ENCODE measurements at regions not wholly inside any gene's neighbourhood (a gene's known extent, or its start where the extent isn't known, plus 50 kb on each side); places are given as distances from the start of the nearest gene placed in this dataset.
"Not testable (repeated sequence)": the region's sequence is repeated elsewhere in the genome, so short reads cannot be mapped to it uniquely, and the experiment has no call there.

- no peak for DNase-seq
Observed at GRCh38 chr12:90585640-90586304, 369.2 kb downstream of the CCER1 start.

- DNase-seq, result no peak
Observed at GRCh38 chr12:90576707-90577106, 378.3 kb downstream of the CCER1 start.

DNA sequence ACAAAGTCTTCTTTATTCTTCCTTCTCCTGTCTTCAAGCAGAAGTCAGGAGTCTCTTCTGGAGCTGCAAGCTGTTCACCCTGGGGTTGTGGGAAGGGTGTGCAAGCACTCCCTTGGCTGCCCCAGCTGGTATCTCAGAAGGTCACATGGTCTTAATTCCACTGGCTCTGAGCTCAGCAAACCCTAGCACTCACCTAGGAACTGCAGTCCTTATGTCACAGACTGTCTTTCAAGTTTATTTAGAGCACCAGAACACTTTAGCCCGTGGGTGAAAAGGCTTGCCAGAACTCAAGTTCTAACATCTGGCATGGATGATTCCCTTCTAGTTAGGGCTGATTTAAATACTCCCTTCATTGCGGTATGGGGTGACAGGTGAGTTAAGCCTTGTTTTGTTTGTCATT is 379.0 kb downstream of the CCER1 start:
- no peak for DNase-seq

- no peak for DNase-seq
Observed at GRCh38 chr12:90574676-90575075, 380.3 kb downstream of the CCER1 start.

DNA sequence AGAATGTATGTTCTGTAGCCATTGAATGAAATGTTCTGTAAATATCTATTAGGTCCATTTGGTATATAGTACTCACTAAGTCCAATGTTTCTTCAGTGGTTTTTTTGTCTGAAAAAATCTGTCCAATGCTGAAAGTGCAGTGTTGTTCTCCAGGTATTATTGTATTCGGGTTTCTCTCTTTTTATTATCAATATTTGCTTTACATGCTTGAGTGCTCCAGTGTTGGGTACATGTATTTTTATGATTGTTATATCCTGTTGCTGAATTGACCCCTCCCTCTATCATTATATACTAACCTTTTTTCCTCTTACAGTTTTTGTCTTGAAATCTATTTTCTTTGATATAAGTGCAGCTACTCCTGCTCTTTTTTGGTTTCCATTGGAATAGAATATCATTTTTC is 382.2 kb downstream of the CCER1 start:
- no peak for DNase-seq

DNA sequence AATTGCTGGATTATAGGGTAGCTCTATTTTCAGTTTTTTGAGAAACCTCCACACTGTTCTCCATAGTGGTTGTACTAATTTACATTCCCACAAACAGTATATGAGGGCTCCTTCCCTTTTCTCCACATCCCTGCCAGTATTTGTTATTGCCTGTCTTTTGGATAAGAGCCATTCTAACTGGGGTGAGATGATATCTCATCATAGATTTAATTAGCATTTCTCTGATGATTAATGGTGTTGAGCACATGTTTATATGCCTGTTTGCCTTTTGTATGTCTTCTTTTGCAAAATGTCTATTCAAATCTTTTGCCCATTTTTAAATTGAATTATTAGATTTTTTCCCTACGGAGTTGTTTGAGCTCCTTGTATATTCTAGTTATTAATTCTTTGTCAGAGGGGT is 385.3 kb downstream of the CCER1 start:
- no peak for DNase-seq

DNA sequence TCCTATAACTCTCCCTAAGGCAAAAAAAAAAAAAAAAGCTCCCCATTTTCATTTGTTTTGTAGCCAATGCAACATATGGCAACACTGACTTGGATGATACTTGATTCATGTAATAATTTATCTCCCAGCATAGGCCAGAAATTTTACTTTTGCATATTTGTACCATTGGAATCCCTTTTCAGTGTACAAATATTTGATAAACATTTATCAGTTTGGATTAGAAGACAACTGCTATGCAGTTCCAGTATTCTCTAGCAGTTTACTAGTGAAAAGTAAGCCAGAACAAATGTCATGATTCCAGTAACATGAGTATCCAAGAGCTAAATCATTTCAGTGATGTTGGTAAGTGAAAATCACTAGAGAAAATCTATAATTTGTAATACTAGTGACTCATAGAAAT is 392.3 kb downstream of the CCER1 start:
- no peak for DNase-seq

- no peak for DNase-seq
Observed at GRCh38 chr12:90548595-90548994, 406.4 kb downstream of the CCER1 start.

DNA sequence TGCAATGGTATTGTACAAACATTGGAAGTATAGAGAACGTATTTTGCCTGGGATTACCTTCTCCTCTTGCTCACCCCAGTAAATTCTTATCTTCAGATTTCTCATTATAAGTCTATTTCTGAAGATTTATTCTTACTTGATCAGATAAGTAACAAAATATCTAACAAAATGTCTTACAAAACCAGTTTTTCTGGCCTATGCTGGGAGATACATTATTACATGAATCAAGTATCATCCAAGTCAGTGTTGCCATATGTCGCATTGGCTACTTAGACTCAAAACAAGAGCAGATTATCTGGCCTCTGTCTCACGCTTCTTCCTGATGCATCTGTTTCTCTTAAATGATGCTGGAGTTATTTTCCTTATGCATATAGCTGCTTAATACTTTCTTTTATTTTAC is 408.5 kb downstream of the CCER1 start:
- DNase-seq, result no peak

DNA sequence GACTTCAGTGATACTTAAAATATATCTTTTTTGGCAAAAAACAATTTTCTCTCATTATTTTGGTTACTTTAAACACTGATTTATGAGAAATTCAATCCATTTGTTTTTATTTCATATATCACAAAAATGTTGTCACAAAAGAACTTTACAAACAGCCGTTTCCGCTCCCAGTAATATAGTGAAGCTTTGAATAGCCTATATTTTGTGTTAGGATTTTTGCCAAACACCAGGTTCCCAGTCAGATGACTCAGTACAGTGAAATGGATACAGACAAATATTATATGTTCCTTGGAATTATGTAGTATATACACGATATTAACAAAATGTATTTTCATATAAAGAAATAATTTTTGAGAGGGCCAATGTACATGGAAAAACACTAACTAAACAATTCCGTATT is 411.1 kb downstream of the CCER1 start:
- DNase-seq, result no peak

DNA sequence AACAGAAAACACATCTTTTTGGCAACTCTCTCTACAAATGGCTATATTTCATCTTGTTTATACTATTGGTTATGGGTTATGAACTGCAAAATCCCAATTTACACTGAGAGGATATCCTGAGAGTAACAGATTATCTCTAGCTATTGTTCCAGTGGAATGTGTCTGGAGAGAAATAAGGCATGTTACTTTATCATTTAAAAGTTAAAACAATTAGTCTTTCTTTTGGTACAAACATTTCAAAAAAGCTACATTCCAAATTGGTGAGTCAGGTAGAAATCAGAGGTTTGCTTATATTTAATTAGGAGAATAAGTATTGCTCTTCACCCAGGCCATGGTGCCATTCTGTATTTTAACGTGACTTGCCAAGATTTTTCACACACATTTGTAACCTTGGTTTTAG is 411.6 kb downstream of the CCER1 start:
- no peak for DNase-seq

DNA sequence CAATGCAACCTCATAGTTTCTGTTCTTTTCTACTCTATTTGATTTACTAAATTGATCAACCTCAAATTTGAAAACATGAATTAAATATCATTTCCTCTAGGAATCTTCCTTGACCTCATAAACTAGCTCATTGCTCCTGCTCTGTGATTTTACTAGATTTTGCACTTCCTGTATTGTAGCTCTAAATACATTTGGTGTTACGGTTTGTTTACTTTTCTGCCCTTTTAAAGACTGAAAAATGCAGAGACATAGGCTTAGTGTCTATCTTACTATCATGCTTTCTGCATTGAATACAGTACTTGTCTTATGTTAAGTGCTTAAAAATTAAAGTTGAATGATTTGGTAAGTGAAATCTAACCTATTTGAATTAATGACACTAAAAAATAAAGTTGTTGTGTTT is 412.1 kb downstream of the CCER1 start:
- DNase-seq, result not testable (repeated sequence)

- not testable (repeated sequence) for DNase-seq
Observed at GRCh38 chr12:90533828-90534227, 421.1 kb downstream of the CCER1 start.

DNA sequence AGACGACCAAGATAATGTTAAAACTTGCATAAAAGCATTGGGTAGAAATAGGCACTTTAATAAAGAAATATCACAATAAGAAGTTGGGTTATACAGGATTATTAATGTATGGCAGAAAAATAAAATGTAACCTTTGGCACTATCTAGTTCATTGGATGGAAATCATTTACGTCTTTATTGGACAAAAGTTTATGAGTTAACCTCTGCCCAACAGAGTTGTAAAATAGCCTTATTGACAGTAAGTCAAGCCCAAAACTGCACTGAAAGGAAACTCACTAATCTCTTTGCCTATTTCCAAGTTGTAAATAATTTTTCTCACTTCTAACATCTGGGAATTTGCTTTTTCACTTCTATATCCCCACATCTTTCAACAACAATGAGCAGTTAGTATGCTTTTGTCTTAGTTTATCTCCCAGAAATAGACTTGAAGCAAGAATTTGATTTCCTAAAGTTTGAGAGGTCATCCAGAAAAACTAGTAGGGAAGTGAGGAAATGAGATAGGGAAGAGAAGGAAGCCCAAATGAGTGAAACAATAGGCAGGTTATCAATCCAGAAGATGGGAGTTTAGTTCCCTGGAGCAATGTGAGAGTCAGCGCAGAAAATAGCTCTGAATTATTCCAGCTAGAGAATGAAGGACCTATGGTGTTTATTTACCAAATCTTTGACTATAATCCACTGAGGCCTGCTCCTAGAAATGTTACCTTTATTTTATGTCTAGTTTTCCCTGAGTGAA is 434.8 kb downstream of the CCER1 start:
- no peak for DNase-seq

- no peak for DNase-seq
Observed at GRCh38 chr12:90519285-90519684, 435.7 kb downstream of the CCER1 start.

- no peak for DNase-seq
Observed at GRCh38 chr12:90515199-90516175, 439.5 kb downstream of the CCER1 start.

DNA sequence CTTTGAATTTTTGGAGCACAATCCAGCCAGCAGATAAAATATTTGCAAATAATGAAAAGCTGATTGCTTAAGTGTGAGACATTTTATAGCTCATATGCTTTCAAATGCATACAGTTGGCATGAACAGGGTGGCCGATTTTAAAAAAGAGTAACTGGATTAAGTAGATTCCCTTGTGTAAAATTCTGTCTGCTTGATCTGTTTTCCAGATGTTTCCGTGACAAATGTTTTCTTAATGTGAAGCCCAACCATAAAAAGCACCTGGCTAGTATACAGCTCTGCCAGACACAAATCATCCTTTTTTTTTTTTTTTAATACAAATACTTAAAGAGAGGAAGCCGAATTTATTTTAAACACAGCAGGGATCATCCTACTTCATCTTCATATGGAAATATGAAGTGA is 440.7 kb downstream of the CCER1 start:
- DNase-seq, result no peak

DNA sequence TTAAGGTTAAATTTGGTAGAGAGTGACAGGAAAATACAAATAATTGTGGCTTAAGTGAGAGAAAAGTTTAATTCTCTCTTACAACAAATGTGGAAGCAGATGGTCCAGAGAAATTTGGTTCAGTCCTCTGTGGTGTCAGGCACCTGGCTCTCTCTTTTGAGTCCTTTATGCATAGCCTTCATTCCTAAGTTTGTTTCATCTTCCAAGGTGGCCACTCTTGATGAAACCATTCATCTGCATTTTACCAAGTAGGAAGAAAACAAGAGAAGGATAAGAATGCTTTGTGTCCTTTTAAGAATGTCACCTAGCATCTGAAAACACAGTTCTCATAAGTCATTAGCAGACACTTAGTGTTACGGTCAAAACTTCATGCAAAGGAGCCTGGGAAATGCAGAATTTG is 442.5 kb downstream of the CCER1 start:
- no peak for DNase-seq

GRCh38 chr12:90510948-90511347 is 444.0 kb downstream of the CCER1 start:
- DNase-seq, result no peak

GRCh38 chr12:90504806-90505205 is 450.2 kb downstream of the CCER1 start:
- no peak for DNase-seq

DNA sequence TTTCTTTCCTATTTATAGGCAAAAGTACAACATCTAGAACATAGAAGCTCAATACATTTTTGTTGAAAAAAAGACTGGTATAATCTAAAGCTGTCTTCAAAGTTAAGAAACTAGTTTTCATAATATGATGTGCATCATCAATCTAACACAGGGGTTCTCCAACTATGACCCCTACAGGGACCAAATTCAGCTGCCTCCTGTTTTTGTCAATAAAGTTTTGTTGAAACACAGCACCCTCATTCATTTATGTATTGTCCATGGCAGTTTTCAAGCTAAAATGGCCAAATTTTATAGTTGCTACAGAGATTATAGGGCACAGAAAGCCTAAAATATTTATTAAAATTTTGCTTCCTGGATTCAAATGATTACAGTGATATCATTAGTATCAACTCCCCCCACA is 452.9 kb downstream of the CCER1 start:
- DNase-seq, result no peak

GRCh38 chr12:90501412-90501811 is 453.6 kb downstream of the CCER1 start:
- no peak for DNase-seq

DNA sequence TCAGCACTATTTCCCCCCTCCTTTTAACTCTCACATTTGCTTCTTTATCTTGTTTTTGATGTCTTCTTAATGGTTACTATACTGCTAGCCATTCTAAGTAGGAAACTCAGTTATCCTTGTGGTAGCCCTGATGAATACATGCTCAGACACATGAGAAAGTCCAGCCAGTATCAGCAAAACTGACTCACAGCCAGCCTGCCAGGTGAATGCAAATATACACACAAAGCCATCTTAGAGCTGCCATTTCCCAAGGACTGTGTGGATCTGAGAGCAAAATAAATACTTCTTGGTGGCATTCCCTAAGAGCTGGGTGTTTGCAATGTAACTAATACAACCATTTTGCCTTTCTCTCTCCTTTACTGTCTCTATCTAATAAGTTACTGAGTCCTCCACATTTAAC is 455.2 kb downstream of the CCER1 start:
- no peak for DNase-seq

Data from AML-193 (cell line).